HG03354 (cell line): ENCODE measurements at regions not wholly inside any gene's neighbourhood (a gene's known extent, or its start where the extent isn't known, plus 50 kb on each side); places are given as distances from the start of the nearest gene placed in this dataset.
"Not testable (repeated sequence)": the region's sequence is repeated elsewhere in the genome, so short reads cannot be mapped to it uniquely, and the experiment has no call there.

Source experiments
- ATAC-seq: cut with Tn5 transposase; IDR thresholded peaks from one replicate; pipeline ENCODE4 v1.9.1; 2021; ENCODE audit warnings: mild to moderate bottlenecking; ENCODE audit not compliant: unreplicated experiment, poor library complexity, severe bottlenecking

DNA sequence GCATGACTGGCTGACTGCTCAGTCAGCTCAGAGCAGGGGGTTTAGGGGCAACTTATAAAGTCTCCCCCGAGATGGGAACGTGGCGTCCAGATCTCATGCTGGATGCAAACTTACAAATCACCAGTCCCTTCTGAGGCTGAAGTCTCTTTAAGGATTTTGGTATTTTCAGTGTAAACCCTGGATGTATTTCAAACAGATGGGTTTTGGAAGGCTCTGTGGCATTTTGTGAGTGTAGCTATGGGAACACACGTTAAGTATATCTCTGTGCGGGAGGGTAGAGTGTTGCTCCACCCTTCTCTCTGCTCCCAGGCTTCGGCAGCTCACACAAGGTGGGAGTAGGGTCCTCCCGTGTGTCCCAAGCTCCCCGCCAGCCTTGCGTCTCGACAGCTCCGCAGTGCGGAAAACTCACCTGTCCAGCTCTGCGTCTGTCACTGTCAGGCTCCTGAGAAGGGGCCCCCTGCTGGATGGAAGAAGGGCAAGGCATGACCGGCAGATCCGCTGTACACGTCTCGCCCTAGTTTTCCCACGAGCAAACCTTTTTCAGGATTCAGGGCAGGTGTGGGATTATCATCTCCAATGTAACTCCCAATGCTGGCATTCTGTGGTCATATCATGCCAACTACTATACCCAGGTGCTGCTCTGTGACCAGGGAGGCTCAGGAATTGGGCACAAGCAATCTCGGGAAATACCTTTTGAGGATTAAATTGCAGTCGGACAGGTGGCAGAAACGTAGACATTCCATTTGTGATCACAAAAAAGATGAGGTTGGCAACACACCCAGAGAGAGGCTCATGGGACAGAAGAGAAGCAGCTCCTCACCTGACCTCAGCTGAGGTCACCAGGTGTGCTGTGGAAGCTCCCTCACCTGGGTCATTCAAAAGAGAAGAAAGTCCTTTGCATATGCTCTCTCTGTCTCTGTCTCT lies 313.9 kb upstream of the B3GAT1 start:
- ATAC-seq: no peak

DNA sequence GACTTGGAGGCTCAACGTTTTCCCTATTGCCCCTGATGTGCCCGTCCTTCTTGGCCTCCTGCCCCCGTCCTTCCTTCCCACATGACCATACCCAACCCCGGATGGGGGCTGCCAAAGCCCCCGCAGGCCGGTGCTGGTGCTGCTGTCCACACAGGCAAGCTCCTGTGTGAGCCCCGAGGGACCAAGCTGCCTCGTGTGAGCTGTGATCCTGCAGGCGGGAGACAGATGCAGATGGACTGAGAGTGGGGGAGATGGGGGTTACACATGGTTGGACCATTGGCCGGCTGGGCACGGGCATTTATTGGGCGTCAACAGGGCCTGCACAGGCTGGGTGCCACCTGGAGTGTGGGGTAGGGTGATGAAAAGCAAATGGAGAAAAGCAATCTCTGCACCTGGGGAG lies 313.2 kb upstream of the B3GAT1 start:
- no peak for ATAC-seq

- ATAC-seq: no peak
Observed at GRCh38 chr11:134724779-134725140, 312.7 kb upstream of the B3GAT1 start.

DNA sequence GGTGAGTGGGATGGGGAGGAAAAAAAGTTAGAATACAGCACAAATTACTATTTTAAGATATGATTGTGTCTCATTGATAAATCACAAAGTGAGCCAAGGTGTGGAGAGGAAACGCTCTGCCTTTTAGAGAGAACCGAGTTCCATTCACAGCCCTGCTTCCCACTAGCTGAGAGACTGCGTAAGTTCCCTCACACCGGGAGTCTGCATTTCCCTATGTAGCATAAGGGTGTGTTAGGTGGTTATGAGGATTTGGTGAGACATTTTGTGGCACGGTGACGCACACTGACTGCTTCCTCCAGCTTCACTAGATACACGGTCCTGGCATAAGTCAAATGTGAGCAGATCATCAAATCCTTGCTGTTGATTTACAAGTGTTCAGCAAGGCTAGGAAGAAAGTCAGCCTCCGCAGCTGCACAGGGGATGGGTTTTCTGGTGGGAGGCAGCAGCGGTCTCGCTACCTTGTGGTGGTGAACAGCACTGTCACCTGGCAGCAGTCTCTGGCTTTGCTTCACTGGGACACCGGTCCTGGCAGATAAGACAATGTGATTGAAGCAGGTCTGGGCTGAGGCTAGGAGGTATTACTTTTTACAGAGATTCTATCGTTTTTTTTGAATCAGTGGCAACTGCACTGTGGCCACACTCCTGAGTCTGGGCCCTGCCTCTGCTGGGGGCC lies 312.2 kb upstream of the B3GAT1 start:
- ATAC-seq: no peak

DNA sequence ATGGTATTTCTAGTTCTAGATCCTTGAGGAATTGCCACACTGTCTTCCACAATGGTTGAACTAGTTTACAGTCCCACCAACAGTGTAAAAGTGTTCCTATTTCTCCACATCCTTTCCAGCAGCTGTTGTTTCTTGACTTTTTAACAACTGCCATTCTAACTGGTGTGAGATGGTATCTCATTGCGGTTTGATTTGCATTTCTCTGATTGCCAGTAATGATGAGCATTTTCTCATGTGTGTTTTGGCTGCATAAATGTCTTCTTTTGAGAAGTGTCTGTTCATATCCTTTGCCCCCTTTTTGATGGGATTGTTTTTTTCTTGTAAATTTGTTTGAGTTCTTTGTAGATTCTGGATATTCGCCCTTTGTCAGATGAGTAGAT lies 308.6 kb upstream of the B3GAT1 start:
- ATAC-seq: not testable (repeated sequence)

DNA sequence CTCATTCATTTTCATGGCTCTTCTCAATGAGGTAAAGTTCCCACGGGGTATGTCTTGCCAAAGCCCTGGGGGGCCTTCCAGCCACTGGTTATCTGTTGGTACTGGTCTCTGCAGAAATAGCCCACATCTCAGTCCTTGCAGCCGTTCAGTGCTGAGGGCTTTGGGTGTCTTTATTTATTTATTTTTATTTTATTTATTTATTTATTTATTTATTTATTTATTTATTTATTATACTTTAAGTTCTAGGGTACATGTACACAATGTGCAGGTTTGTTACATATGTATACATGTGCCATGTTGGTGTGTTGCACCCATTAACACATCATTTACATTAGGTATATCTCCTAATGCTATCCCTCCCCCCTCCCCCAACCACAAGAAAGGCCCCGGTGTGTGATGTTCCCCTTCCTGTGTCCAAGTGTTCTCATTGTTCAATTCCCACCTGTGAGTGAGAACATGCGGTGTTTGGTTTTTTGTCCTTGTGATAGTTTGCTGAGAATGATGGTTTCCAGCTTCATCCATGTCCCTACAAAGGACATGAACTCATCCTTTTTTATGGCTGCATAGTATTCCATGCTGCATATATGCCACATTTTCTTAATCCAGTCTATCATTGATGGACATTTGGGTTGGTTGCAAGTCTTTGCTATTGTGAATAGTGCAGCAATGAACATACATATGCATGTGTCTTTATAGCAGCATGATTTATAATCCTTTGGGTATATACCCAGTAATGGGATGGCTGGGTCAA lies 308.1 kb upstream of the B3GAT1 start:
- ATAC-seq: not testable (repeated sequence)

DNA sequence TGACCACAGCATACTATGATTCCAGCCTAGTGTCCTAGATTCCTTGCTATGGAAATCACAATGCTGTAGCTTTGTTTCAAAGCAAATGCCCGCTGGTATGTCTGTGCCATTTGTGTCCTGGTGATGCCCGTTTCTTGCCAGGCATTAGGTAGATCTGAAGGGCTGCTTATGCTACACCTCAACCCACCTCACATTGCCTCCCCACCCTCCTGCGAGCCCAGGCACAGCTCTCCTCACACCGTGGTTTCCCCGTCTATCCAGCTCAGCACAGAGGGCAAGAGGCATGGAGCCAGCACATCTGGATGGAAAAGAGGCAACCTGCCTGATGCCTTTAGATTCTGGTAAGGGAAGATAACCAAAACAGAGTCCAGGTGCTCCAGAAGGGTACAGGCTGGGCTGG lies 307.4 kb upstream of the B3GAT1 start:
- no peak for ATAC-seq

DNA sequence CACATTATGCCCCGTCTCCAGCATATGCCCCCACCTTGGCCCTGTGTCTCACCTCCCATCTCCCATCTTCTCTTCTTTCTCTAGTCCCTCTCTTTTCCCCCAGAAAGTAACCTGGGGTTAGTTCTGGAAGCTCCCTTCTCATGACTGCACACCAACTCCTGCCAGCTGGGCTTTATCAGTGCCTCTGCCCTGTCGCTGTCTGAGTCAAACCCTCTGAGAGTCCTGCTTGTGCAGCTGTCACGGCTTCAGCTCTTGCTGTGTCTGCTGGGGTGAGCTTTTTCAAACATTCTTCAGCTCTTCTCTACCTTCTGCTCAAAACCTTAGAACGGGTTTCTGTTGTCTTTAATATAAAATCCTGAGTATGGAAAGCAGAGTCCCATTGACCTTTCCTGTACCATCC lies 304.5 kb upstream of the B3GAT1 start:
- no peak for ATAC-seq

DNA sequence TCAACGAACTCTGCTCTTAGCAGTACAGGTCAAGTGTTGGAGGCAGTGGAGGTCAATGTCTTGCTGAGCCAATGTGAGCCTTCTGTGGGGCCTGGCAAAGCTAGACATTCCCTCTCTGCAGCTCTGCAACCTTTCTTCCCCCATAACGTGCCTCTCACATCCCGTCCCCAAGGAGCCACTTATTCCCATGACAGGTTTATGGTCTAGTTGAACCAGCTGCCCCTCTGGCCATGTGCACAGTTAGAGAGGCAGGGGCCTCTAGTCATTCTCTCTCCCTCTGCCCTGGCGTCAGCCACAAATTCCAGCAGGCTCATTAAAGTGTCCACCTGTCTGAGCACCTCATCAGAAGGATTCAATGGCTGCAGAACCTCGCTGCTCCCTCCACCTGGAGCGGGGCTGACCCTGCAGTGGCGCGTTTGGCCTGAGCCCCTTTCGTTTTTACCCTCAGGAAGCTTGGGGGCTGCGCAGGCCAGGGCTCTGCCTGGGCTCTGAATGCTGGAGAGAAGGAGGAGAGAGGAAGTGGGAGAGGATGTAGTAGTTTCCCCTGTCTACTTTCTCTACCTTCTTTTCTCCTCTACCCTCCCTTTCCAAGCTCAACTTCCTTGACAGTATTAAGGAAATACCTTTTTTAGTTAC lies 302.1 kb upstream of the B3GAT1 start:
- no peak for ATAC-seq

DNA sequence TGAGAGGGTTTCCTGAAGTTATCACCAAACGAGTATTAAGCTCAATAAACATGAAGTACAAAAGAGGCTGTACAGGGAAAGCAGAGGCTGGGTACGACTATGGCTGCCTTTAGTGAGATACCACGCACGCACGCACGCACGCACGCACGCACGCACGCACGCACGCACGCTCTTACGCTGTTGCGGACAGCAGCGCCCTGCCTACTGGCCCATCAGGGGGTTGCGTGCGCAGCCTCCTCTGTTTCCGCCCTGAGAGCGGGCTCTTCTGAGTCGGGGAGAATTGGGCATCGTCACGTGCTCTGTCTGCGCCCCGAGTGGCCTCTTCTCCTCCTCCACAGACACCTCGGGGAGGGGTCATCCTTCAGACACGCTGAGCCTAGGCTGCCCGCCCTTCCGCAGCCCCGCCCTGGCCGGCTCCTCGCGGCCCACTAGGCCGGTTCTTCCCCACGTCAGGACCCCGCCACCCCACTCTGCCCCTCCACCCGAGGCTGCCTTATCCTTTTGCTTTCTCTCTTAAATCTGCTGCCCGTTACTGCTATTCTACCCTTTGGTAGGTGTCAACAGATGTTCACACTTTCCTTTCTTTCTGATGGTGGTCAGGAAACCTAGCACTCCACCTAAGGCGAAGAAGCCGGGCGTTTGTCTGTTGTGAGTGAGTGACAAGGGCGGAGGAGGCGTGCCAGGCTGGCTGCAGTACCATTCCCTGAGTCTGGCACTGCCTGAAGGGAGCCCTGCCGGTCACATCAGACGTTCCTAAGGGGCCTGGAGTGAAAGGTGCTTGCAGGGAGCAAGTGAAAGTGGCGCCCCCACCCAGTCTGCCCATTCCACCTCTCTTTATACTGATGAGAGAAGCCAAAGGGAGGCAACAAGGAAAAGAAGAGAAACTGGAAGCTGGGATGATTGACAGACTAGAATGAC lies 300.4 kb upstream of the B3GAT1 start:
- no peak for ATAC-seq

GRCh38 chr11:134711588-134711987 lies 299.5 kb upstream of the B3GAT1 start:
- ATAC-seq: no peak

DNA sequence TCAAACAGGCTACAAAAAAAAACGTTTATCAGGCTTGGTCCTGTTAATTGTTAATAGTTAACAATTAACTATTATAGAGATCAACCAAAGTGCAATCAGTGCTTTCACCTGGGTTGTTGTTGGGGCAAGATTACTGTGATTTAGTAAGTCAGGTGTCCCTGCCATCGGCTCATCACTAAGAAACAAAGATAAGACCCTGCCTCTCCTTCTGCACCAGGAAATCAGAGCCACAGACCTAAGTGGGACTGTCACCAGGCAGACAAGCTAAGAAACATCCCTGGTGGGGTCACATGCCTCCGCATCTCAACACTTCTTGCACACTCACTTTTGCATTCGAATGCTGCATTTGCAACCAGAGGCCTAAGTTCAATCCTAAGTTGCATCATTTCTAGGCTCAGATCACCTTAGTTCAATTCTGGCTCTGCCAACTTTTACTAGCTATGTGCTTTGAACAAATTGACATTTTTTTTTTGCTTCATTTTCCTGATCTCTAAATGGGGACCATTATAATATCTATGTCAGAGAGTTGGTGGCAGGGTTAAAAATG lies 298.9 kb upstream of the B3GAT1 start:
- ATAC-seq: no peak

DNA sequence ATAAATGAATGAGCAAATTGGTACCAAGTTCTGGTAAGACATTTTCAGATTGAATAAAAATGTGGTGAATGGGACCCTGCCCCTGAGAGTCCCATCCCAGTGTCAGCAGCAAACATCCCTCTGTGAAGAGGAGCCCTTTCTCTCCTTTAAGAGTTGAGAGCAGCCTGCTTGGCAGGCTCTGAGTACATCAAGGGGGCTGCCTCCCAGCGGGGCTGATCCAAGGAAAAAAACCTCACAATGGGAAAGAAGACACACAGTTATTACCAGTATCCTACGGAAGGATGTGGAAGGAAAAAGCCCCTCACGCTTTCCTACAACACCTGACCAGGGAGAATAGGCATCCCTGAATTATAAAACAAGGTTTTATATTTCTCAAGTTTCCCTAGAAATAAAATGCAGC lies 293.8 kb upstream of the B3GAT1 start:
- ATAC-seq: no peak

DNA sequence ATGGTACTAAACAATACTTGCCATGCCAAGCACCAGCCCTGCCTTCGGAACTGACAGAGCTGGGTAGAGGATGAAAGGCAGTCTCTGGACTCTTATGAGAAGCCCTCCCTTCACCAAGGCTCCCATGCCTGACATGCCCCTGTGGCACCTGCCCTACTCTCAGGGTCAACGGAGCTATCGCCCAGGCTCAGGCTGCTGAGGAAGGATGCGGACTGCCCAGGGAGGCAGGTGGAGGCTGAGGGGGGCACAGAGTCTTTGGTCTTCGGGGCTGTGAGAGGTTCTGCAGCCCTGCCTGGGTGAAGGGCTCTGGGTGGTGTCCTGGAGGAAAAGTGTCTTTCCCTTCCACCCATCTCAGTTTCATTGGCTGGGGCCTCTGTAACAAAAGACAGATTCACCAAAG lies 290.8 kb upstream of the B3GAT1 start:
- ATAC-seq: no peak

DNA sequence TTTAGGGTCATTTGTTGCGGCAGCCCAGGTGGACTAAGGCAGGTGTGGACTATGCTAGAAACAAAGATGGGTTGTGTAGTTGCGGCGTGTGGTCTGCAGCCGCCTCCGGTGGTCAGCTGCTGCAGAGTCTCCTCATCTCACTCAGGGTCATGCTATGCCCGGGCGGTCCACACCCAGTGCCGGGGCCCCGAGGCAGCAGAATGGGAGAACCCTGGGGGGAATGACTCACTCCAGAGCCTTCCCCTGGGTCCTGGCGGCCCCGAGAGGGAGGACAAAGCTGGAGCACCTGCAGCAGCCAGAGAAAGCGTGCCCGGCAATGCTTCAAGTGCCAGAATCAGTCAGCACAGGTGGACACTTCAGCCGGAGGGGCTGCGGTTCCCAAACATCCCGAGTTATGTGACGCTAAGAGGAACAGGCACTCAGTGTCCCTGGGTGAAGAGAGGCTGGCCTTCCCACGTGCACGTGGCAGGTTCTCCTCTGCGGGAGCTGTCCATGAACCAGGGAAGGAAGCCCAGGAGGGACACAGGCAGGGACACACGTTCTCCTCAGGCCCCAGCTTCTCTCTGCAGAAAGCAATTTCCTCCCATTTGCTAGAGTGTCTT lies 289.6 kb upstream of the B3GAT1 start:
- ATAC-seq: no peak

- ATAC-seq: no peak
Observed at GRCh38 chr11:134700101-134700640, 288.1 kb upstream of the B3GAT1 start.

- no peak for ATAC-seq
Observed at GRCh38 chr11:134696455-134696854, 284.4 kb upstream of the B3GAT1 start.

GRCh38 chr11:134691985-134692384 lies 279.9 kb upstream of the B3GAT1 start:
- ATAC-seq: no peak
